A549 (cell line): ENCODE measurements at regions not wholly inside any gene's neighbourhood (a gene's known extent, or its start where the extent isn't known, plus 50 kb on each side); places are given as distances from the start of the nearest gene placed in this dataset.

Experiments
- ATAC-seq, 2 experiments: fragments of 200-7000 bp in 1 of 2; fragments of >200 bp in 1 of 2; cut with Nextera tagmentation in 1 of 2; cut with Tn5 transposase in 1 of 2; 3 replicates each; pipeline versions ENCODE4 v1.8.0 to v1.9.1; 2018 to 2020; ENCODE audit warnings: mild to moderate bottlenecking in 1 of 2, moderate library complexity in 1 of 2
- CTCF ChIA-PET: fragments of 300-600 bp; sonication (Branson Sonifier 250); formaldehyde crosslinking; extraction: SDS; loops from one replicate; lab custom pipeline; 2021; ENCODE audit warnings: antibody characterized with exemption, inconsistent platforms; lab: Yijun Ruan, JAX
- POLR2A ChIA-PET: fragments of 350-600 bp; formaldehyde crosslinking; extraction: SDS; loops from one replicate; lab custom pipeline; 2021; ENCODE audit warnings: antibody characterized with exemption, inconsistent platforms; lab: Yijun Ruan, JAX
- DNase-seq, 2 experiments: peaks; one replicate each; pipeline versions ENCODE4 v3.0.0 to v3.0.0-alpha.2; 2011 to 2016; ENCODE audit warnings: low read depth in 1 of 2, low spot score in 1 of 2
- FAIRE-seq: peaks from 2 replicates; lab custom pipeline; 2011; peaks lifted over from hg19 to GRCh38; lab: Jason Lieb, UNC
- H3K27ac ChIP-seq, 2 experiments: fragments of >200 bp; sonication (Bioruptor Twin); formaldehyde crosslinking; 3 replicates each; pipeline ENCODE4 v1.5.1; 2016 to 2017
- H3K4me1 ChIP-seq: fragments of >200 bp; sonication (Bioruptor Twin); formaldehyde crosslinking; 3 replicates; pipeline ENCODE4 v1.6.1; 2016
- H3K4me2 ChIP-seq: fragments of >200 bp; sonication (Bioruptor Twin); formaldehyde crosslinking; 3 replicates; pipeline ENCODE4 v1.6.1; 2016
- H3K4me3 ChIP-seq: fragments of >200 bp; sonication (Bioruptor Twin); formaldehyde crosslinking; 3 replicates; pipeline ENCODE4 v1.5.1; 2016
- H3K9me3 ChIP-seq: fragments of >200 bp; sonication (Bioruptor Twin); formaldehyde crosslinking; 3 replicates; pipeline ENCODE4 v1.6.1; 2016
- CBX2 ChIP-seq: fragments of 200-600 bp; sonication (generic); IDR thresholded peaks from 2 replicates; pipeline ENCODE4 v1.6.1; 2016; ENCODE audit warnings: low read depth, mild to moderate bottlenecking, borderline replicate concordance
- CEBPB ChIP-seq, 2 experiments: fragments of >200 bp in 1 of 2; sonication (Bioruptor Twin) in 1 of 2; formaldehyde crosslinking in 1 of 2; IDR thresholded peaks; 2 replicates each; pipeline ENCODE4 v1.6.1; 2012 to 2016
- FOSB ChIP-seq: fragments of 250-450 bp; sonication (Bioruptor Pico); IDR thresholded peaks from 2 replicates; pipeline ENCODE4 v1.5.0; 2020; ENCODE audit warnings: mild to moderate bottlenecking, moderate library complexity
- FOXS1 ChIP-seq: fragments of 250-450 bp; sonication (Bioruptor Pico); IDR thresholded peaks from 2 replicates; pipeline ENCODE4 v1.5.0; 2020; ENCODE audit warnings: mild to moderate bottlenecking, moderate library complexity
- GATA3 ChIP-seq: IDR thresholded peaks from 2 replicates; pipeline ENCODE4 v1.6.1; 2012; ENCODE audit warnings: borderline replicate concordance
- KDM1A ChIP-seq: fragments of 200-600 bp; sonication (generic); IDR thresholded peaks from 2 replicates; pipeline ENCODE4 v1.6.1; 2016; ENCODE audit warnings: low read depth, mild to moderate bottlenecking
- KDM5A ChIP-seq: fragments of 200-600 bp; sonication (generic); IDR thresholded peaks from 2 replicates; pipeline ENCODE4 v1.6.1; 2016; ENCODE audit warnings: antibody characterized with exemption, mild to moderate bottlenecking
- NFE2L2 ChIP-seq: fragments of 150-350 bp; conservative IDR thresholded peaks from 2 replicates; pipeline ENCODE4 v1.6.1; 2014; ENCODE audit warnings: low read length
- PHF8 ChIP-seq: fragments of 200-600 bp; sonication (generic); IDR thresholded peaks from 2 replicates; pipeline ENCODE4 v1.6.1; 2016; ENCODE audit warnings: low read depth, mild to moderate bottlenecking, antibody characterized with exemption, moderate library complexity, borderline replicate concordance
- RARB ChIP-seq: fragments of 250-450 bp; sonication (Bioruptor Pico); IDR thresholded peaks from 2 replicates; pipeline ENCODE4 v1.8.0; 2021; ENCODE audit warnings: mild to moderate bottlenecking, moderate library complexity
- RNF2 ChIP-seq: fragments of 200-600 bp; sonication (generic); IDR thresholded peaks from 2 replicates; pipeline ENCODE4 v1.6.1; 2016; ENCODE audit warnings: low read depth, mild to moderate bottlenecking, antibody characterized with exemption, moderate library complexity, borderline replicate concordance
- SREBF2 ChIP-seq: fragments of 450-650 bp; IDR thresholded peaks from 2 replicates; pipeline ENCODE4 v1.6.1; 2014; ENCODE audit warnings: mild to moderate bottlenecking, moderate library complexity
- ZC3H11A ChIP-seq: fragments of 450-650 bp; IDR thresholded peaks from 2 replicates; pipeline ENCODE4 v1.6.1; 2014; ENCODE audit warnings: antibody characterized with exemption, mild to moderate bottlenecking
- ZFP36 ChIP-seq: fragments of 450-650 bp; IDR thresholded peaks from 2 replicates; pipeline ENCODE4 v1.6.1; 2014; ENCODE audit warnings: borderline replicate concordance; ENCODE audit not compliant: partially characterized antibody
- ZNF302 ChIP-seq: fragments of 250-450 bp; sonication (Bioruptor Pico); IDR thresholded peaks from 2 replicates; pipeline ENCODE4 v1.9.0; 2021; ENCODE audit warnings: inconsistent platforms, mild to moderate bottlenecking, moderate library complexity
- WGBS: methylation state at CpG from one replicate; pipeline ENCODE4 v1.1.6; 2017; ENCODE audit errors: missing lambda C conversion rate; 5-methylcytosine and 5-hydroxymethylcytosine counted together
- TF ChIP-seq, protein P1 (sequence below): fragments of 250-450 bp; sonication (Bioruptor Pico); IDR thresholded peaks from 2 replicates; pipeline ENCODE4 v1.5.0; 2021; ENCODE audit warnings: mild to moderate bottlenecking, moderate library complexity, borderline replicate concordance
- TF ChIP-seq, protein P2 (sequence below): fragments of 200-600 bp; sonication (generic); IDR thresholded peaks from 2 replicates; pipeline ENCODE4 v1.6.1; 2016; ENCODE audit warnings: antibody characterized with exemption, mild to moderate bottlenecking, moderate library complexity
- TF ChIP-seq, protein P3 (sequence below): IDR thresholded peaks from 2 replicates; pipeline ENCODE4 v1.6.1; 2012; ENCODE audit warnings: low read depth, borderline replicate concordance
- TF ChIP-seq, protein P4 (sequence below): fragments of 450-650 bp; IDR thresholded peaks from 2 replicates; pipeline ENCODE4 v1.6.1; 2014; ENCODE audit warnings: antibody characterized with exemption

DNA sequence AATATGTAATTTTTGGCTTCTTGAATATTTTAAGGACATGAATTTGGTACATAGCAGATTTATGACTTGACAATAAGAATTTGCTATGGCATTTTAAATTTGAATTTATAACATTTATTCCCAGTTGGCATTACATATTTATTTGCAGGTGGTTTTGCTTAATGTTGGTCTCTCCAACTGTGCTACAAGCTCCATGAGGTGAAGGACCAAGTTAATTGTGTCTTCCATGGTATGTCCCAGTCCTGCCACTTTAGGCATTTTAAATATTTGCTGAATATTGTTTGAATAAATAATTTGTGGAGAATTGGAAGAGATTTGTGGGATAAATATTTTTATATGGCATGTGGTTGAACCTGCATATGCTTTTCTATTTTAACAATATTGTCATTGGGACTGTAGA is 253.4 kb upstream of the RIOK2 start:
- no peak overlapping the region for H3K4me3 ChIP-seq
- DNase-seq (no peak), FAIRE-seq (no peak), ATAC-seq (no peak)
- CTCF ChIA-PET = no interaction called here
- POLR2A ChIA-PET = no interaction called here
- H3K27ac ChIP-seq = no peak overlapping the region
- H3K4me1 ChIP-seq = no peaks in the 10 kb centered on the region
- H3K9me3 ChIP-seq = no peaks in the 10 kb centered on the region
- TF ChIP-seq KDM5A = no peak
- TF ChIP-seq ZFP36 = no peak
- TF ChIP-seq CBX2 = no peak
- TF ChIP-seq SREBF2 = no peak
- TF ChIP-seq, protein P1, sequence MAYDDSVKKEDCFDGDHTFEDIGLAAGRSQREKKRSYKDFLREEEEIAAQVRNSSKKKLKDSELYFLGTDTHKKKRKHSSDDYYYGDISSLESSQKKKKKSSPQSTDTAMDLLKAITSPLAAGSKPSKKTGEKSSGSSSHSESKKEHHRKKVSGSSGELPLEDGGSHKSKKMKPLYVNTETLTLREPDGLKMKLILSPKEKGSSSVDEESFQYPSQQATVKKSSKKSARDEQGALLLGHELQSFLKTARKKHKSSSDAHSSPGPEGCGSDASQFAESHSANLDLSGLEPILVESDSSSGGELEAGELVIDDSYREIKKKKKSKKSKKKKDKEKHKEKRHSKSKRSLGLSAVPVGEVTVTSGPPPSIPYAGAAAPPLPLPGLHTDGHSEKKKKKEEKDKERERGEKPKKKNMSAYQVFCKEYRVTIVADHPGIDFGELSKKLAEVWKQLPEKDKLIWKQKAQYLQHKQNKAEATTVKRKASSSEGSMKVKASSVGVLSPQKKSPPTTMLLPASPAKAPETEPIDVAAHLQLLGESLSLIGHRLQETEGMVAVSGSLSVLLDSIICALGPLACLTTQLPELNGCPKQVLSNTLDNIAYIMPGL (CRISPR knock-in tag) = no peak
- TF ChIP-seq PHF8 = no peak
- TF ChIP-seq, protein P2, sequence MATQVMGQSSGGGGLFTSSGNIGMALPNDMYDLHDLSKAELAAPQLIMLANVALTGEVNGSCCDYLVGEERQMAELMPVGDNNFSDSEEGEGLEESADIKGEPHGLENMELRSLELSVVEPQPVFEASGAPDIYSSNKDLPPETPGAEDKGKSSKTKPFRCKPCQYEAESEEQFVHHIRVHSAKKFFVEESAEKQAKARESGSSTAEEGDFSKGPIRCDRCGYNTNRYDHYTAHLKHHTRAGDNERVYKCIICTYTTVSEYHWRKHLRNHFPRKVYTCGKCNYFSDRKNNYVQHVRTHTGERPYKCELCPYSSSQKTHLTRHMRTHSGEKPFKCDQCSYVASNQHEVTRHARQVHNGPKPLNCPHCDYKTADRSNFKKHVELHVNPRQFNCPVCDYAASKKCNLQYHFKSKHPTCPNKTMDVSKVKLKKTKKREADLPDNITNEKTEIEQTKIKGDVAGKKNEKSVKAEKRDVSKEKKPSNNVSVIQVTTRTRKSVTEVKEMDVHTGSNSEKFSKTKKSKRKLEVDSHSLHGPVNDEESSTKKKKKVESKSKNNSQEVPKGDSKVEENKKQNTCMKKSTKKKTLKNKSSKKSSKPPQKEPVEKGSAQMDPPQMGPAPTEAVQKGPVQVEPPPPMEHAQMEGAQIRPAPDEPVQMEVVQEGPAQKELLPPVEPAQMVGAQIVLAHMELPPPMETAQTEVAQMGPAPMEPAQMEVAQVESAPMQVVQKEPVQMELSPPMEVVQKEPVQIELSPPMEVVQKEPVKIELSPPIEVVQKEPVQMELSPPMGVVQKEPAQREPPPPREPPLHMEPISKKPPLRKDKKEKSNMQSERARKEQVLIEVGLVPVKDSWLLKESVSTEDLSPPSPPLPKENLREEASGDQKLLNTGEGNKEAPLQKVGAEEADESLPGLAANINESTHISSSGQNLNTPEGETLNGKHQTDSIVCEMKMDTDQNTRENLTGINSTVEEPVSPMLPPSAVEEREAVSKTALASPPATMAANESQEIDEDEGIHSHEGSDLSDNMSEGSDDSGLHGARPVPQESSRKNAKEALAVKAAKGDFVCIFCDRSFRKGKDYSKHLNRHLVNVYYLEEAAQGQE = no peak
- TF ChIP-seq RARB (CRISPR knock-in tag) = no peak
- no peak for TF ChIP-seq GATA3
- TF ChIP-seq KDM1A = no peak
- no peak for TF ChIP-seq ZC3H11A
- TF ChIP-seq, protein P3, sequence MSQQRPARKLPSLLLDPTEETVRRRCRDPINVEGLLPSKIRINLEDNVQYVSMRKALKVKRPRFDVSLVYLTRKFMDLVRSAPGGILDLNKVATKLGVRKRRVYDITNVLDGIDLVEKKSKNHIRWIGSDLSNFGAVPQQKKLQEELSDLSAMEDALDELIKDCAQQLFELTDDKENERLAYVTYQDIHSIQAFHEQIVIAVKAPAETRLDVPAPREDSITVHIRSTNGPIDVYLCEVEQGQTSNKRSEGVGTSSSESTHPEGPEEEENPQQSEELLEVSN = no peak
- TF ChIP-seq CEBPB (IDR thresholded peaks at IDR 0.05) = no peak
- no peak for TF ChIP-seq FOSB
- no peak for TF ChIP-seq NFE2L2
- no peak for TF ChIP-seq RNF2
- no peak overlapping the region for H3K4me2 ChIP-seq

DNA sequence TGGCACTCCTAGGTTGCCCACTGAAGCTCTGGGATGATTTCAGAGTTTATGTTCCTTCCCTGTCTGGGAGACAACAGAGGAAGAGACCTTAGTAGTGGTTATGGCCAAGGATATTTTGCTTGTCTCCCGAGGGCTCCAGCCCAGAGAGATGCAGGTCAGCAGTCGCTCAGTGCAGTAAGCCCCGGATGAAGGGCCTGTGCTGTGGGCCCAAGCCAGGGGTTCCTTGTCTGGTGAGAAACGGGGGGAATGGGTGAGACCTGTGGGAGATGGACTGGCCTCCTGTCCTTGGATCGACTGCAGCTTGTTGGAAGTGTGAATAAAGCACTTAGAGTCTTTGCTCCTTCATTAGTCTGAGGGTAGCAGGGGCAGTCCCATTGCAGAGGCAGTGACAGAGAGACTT is 260.7 kb upstream of the RIOK2 start:
- WGBS = 8% methylated on average over 5 of the region's 5 CpGs
- Histone ChIP-seq H3K4me2 (no peak overlapping the region), H3K4me3 (no peak overlapping the region), H3K27ac (no peak overlapping the region), H3K4me1 (no peaks in the 10 kb centered on the region), H3K9me3 (no peaks in the 10 kb centered on the region)
- ChIA-PET CTCF (no interaction called here), POLR2A (no interaction called here)
- ATAC-seq = no peak
- no peak for DNase-seq
- FAIRE-seq = no peak
- TF ChIP-seq RARB (CRISPR knock-in tag) (no peak), FOXS1 (no peak), ZNF302 (CRISPR knock-in tag) (no peak)
- TF ChIP-seq, protein P4, sequence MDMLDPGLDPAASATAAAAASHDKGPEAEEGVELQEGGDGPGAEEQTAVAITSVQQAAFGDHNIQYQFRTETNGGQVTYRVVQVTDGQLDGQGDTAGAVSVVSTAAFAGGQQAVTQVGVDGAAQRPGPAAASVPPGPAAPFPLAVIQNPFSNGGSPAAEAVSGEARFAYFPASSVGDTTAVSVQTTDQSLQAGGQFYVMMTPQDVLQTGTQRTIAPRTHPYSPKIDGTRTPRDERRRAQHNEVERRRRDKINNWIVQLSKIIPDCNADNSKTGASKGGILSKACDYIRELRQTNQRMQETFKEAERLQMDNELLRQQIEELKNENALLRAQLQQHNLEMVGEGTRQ = no peak
